WTC11 (cell line): ENCODE measurements at regions not wholly inside any gene's neighbourhood (a gene's known extent, or its start where the extent isn't known, plus 50 kb on each side); places are given as distances from the start of the nearest gene placed in this dataset.

Experiments
- ATAC-seq: fragments of 200-7000 bp; cut with Tn5 transposase; 2 replicates; pipeline ENCODE4 v1.10.0; 2021; ENCODE audit warnings: mild to moderate bottlenecking, moderate library complexity
- CTCF ChIA-PET: fragments of 300-600 bp; sonication (Branson Sonifier 250); formaldehyde crosslinking; loops from one replicate; lab custom pipeline; 2021; ENCODE audit warnings: antibody characterized with exemption; lab: Charles Lee
- POLR2A ChIA-PET: fragments of 350-600 bp; sonication (Branson Sonifier 250); formaldehyde crosslinking; loops from one replicate; lab custom pipeline; 2021; ENCODE audit warnings: antibody characterized with exemption; lab: Charles Lee
- DNase-seq: peaks from one replicate; pipeline ENCODE4 v3.0.0; 2021; ENCODE audit warnings: low spot score
- H3K27ac Mint-ChIP-seq: 2 replicates; pipeline ENCODE4 v1.8.0; 2021; ENCODE audit warnings: mixed read lengths
- H3K27me3 Mint-ChIP-seq: 2 replicates; pipeline ENCODE4 v1.8.0; 2021; ENCODE audit warnings: low read depth, mild to moderate bottlenecking, moderate library complexity, mixed read lengths
- H3K36me3 Mint-ChIP-seq: 2 replicates; pipeline ENCODE4 v1.8.0; 2021; ENCODE audit warnings: mixed read lengths
- H3K4me1 Mint-ChIP-seq: 2 replicates; pipeline ENCODE4 v1.8.0; 2022; ENCODE audit warnings: mixed read lengths
- H3K4me3 Mint-ChIP-seq: 2 replicates; pipeline ENCODE4 v1.8.0; 2021; ENCODE audit warnings: mild to moderate bottlenecking, moderate library complexity, mixed read lengths
- H3K9me3 Mint-ChIP-seq: 2 replicates; pipeline ENCODE4 v1.8.0; 2021; ENCODE audit warnings: mixed read lengths
- CBFB ChIP-seq: sonication (generic); formaldehyde crosslinking; IDR thresholded peaks from 2 replicates; pipeline ENCODE4 v1.8.1; 2022; ENCODE audit warnings: mild to moderate bottlenecking, low read depth, missing genetic modification reagents
- CREM ChIP-seq: sonication (generic); formaldehyde crosslinking; IDR thresholded peaks from 2 replicates; pipeline ENCODE4 v1.8.1; 2022; ENCODE audit warnings: mild to moderate bottlenecking, missing genetic modification reagents, moderate library complexity
- EMX1 ChIP-seq: fragments of 250-450 bp; sonication (Bioruptor Pico); IDR thresholded peaks from 2 replicates; pipeline ENCODE4 v1.8.0; 2021; ENCODE audit warnings: mild to moderate bottlenecking
- ESRRA ChIP-seq: sonication (generic); formaldehyde crosslinking; IDR thresholded peaks from 2 replicates; pipeline ENCODE4 v1.8.1; 2022; ENCODE audit warnings: mild to moderate bottlenecking, missing genetic modification reagents, borderline replicate concordance
- HMGA2 ChIP-seq: fragments of 250-450 bp; sonication (Bioruptor Pico); IDR thresholded peaks from 2 replicates; pipeline ENCODE4 v1.4.0; 2021; ENCODE audit warnings: mild to moderate bottlenecking, moderate library complexity
- JAZF1 ChIP-seq: fragments of 250-450 bp; sonication (Bioruptor Pico); IDR thresholded peaks from 2 replicates; pipeline ENCODE4 v1.9.0; 2021; ENCODE audit warnings: moderate library complexity, mild to moderate bottlenecking, inconsistent platforms
- KAT7 ChIP-seq: sonication (generic); formaldehyde crosslinking; IDR thresholded peaks from 2 replicates; pipeline ENCODE4 v1.8.1; 2023; ENCODE audit warnings: missing genetic modification reagents, mild to moderate bottlenecking, borderline replicate concordance
- NFATC4 ChIP-seq: fragments of 250-450 bp; sonication (Bioruptor Pico); IDR thresholded peaks from 2 replicates; pipeline ENCODE4 v1.9.0; 2021; ENCODE audit warnings: mild to moderate bottlenecking
- NR2C2 ChIP-seq: sonication (generic); formaldehyde crosslinking; IDR thresholded peaks from 2 replicates; pipeline ENCODE4 v1.8.0; 2022; ENCODE audit warnings: mild to moderate bottlenecking, missing genetic modification reagents
- OVOL2 ChIP-seq: fragments of 250-450 bp; sonication (Bioruptor Pico); IDR thresholded peaks from 2 replicates; pipeline ENCODE4 v1.9.0; 2021; ENCODE audit warnings: mild to moderate bottlenecking, borderline replicate concordance
- PRRX2 ChIP-seq: fragments of 250-450 bp; sonication (Bioruptor Pico); IDR thresholded peaks from 2 replicates; pipeline ENCODE4 v1.8.0; 2021; ENCODE audit warnings: mild to moderate bottlenecking
- SP1 ChIP-seq: sonication (generic); formaldehyde crosslinking; conservative IDR thresholded peaks from 2 replicates; pipeline ENCODE4 v1.8.1; 2022; ENCODE audit warnings: missing genetic modification reagents
- ZNF138 ChIP-seq: sonication (generic); formaldehyde crosslinking; conservative IDR thresholded peaks from 2 replicates; pipeline ENCODE4 v1.8.1; 2022; ENCODE audit warnings: mild to moderate bottlenecking, moderate library complexity, missing genetic modification reagents
- ZNF263 ChIP-seq: sonication (generic); formaldehyde crosslinking; IDR thresholded peaks from 2 replicates; pipeline ENCODE4 v1.8.1; 2022; ENCODE audit warnings: low read depth, mild to moderate bottlenecking, moderate library complexity, missing genetic modification reagents
- ZNF396 ChIP-seq: fragments of 250-450 bp; sonication (Bioruptor Pico); IDR thresholded peaks from 2 replicates; pipeline ENCODE4 v1.8.0; 2021; ENCODE audit warnings: mild to moderate bottlenecking, moderate library complexity, borderline replicate concordance
- ZNF671 ChIP-seq: fragments of 250-450 bp; sonication (Bioruptor Pico); IDR thresholded peaks from 2 replicates; pipeline ENCODE4 v1.8.0; 2021; ENCODE audit warnings: mild to moderate bottlenecking
- TF ChIP-seq, protein P1 (sequence below): sonication (generic); formaldehyde crosslinking; IDR thresholded peaks from 2 replicates; pipeline ENCODE4 v1.8.1; 2022; ENCODE audit warnings: mild to moderate bottlenecking, missing genetic modification reagents, moderate library complexity, borderline replicate concordance
- TF ChIP-seq, protein P2 (sequence below): sonication (generic); formaldehyde crosslinking; conservative IDR thresholded peaks from 2 replicates; pipeline ENCODE4 v1.8.1; 2022; ENCODE audit warnings: mild to moderate bottlenecking, missing genetic modification reagents
- TF ChIP-seq, protein P3 (sequence below): sonication (generic); formaldehyde crosslinking; IDR thresholded peaks from 2 replicates; pipeline ENCODE4 v1.8.1; 2022; ENCODE audit warnings: low read depth, mild to moderate bottlenecking, moderate library complexity, missing genetic modification reagents, borderline replicate concordance
- TF ChIP-seq, protein P4 (sequence below): fragments of 250-450 bp; sonication (Bioruptor Pico); IDR thresholded peaks from 2 replicates; pipeline ENCODE4 v1.8.0; 2021; ENCODE audit warnings: mild to moderate bottlenecking
- TF ChIP-seq, protein P5 (sequence below): fragments of 250-450 bp; sonication (Bioruptor Pico); IDR thresholded peaks from 2 replicates; pipeline ENCODE4 v1.9.0; 2021; ENCODE audit warnings: mild to moderate bottlenecking
- TF ChIP-seq, protein P6 (sequence below): sonication (generic); formaldehyde crosslinking; IDR thresholded peaks from 2 replicates; pipeline ENCODE4 v1.8.0; 2023; ENCODE audit warnings: missing genetic modification reagents, mild to moderate bottlenecking, borderline replicate concordance
- TF ChIP-seq, protein P7 (sequence below): fragments of 200-600 bp; IDR thresholded peaks from 2 replicates; pipeline ENCODE4 v1.8.0; 2022; ENCODE audit warnings: antibody characterized with exemption

DNA sequence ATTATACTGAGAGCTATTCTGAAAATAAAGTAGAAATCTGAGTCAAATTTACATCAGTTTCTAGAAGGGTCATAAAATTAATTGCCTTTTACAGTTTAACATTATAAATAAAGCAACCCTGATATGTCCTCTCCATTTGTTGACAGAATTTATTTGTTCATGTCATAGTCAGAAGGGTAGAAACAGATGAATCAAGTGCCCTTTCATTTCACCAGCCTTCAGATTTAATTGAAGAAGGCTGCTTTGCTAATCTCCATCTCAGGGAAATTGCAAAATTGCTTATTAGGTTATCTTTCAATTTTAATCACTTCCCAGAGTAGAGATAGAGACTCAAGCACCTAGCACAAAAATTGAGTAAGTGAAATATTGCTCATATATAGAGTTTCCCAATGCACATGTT, 76.8 kb downstream of the ATXN7L3B start (continued):
- TF ChIP-seq, protein P1, sequence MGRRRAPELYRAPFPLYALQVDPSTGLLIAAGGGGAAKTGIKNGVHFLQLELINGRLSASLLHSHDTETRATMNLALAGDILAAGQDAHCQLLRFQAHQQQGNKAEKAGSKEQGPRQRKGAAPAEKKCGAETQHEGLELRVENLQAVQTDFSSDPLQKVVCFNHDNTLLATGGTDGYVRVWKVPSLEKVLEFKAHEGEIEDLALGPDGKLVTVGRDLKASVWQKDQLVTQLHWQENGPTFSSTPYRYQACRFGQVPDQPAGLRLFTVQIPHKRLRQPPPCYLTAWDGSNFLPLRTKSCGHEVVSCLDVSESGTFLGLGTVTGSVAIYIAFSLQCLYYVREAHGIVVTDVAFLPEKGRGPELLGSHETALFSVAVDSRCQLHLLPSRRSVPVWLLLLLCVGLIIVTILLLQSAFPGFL: no peak
- no peak for TF ChIP-seq OVOL2 (CRISPR knock-in tag)
- TF ChIP-seq, protein P2, sequence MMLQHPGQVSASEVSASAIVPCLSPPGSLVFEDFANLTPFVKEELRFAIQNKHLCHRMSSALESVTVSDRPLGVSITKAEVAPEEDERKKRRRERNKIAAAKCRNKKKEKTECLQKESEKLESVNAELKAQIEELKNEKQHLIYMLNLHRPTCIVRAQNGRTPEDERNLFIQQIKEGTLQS (CRISPR knock-in tag): no peak
- TF ChIP-seq CREM (CRISPR knock-in tag): no peak
- TF ChIP-seq, protein P3, sequence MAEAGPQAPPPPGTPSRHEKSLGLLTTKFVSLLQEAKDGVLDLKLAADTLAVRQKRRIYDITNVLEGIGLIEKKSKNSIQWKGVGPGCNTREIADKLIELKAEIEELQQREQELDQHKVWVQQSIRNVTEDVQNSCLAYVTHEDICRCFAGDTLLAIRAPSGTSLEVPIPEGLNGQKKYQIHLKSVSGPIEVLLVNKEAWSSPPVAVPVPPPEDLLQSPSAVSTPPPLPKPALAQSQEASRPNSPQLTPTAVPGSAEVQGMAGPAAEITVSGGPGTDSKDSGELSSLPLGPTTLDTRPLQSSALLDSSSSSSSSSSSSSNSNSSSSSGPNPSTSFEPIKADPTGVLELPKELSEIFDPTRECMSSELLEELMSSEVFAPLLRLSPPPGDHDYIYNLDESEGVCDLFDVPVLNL (CRISPR knock-in tag): no peak
- no peak for TF ChIP-seq ZNF671 (CRISPR knock-in tag)
- TF ChIP-seq KAT7: no peak

DNA sequence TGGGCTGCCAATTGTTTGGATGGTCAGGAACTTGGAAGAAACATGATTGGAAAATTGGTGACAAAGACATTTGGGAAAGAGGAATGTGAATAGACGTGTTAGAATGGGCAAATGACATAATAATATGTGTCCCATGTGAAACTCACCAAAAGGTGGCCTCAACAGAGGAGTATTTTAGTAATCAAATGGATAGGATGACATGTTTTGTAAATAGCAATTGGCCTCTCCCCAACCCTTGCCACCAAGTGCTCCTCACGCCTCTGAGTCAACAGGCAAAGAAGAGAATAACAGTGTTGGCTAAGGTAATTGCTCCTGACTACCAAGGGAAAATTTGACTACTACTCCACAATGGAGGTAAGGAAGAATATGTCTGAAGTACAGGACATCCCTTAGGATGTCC, 81.4 kb downstream of the ATXN7L3B start:
- Mint-ChIP-seq H3K4me3 (no peak overlapping the region), H3K9me3 (no peaks in the 10 kb centered on the region), H3K27me3 (no peaks in the 10 kb centered on the region), H3K36me3 (no peaks in the 10 kb centered on the region), H3K27ac (no peak overlapping the region), H3K4me1 (no peaks in the 10 kb centered on the region)
- DNase-seq: no peak
- ATAC-seq: no peak
- ChIA-PET POLR2A (no interaction called here), CTCF (no interaction called here)
- TF ChIP-seq SP1 (CRISPR knock-in tag): no peak
- no peak for TF ChIP-seq ESRRA (CRISPR knock-in tag)
- no peak for TF ChIP-seq NFATC4 (CRISPR knock-in tag)
- TF ChIP-seq, protein P4, sequence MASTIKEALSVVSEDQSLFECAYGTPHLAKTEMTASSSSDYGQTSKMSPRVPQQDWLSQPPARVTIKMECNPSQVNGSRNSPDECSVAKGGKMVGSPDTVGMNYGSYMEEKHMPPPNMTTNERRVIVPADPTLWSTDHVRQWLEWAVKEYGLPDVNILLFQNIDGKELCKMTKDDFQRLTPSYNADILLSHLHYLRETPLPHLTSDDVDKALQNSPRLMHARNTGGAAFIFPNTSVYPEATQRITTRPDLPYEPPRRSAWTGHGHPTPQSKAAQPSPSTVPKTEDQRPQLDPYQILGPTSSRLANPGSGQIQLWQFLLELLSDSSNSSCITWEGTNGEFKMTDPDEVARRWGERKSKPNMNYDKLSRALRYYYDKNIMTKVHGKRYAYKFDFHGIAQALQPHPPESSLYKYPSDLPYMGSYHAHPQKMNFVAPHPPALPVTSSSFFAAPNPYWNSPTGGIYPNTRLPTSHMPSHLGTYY (CRISPR knock-in tag): no peak
- no peak for TF ChIP-seq EMX1 (CRISPR knock-in tag)
- no peak for TF ChIP-seq ZNF138 (CRISPR knock-in tag)
- no peak for TF ChIP-seq ZNF263 (CRISPR knock-in tag)
- no peak for TF ChIP-seq PRRX2 (CRISPR knock-in tag)
- TF ChIP-seq, protein P5, sequence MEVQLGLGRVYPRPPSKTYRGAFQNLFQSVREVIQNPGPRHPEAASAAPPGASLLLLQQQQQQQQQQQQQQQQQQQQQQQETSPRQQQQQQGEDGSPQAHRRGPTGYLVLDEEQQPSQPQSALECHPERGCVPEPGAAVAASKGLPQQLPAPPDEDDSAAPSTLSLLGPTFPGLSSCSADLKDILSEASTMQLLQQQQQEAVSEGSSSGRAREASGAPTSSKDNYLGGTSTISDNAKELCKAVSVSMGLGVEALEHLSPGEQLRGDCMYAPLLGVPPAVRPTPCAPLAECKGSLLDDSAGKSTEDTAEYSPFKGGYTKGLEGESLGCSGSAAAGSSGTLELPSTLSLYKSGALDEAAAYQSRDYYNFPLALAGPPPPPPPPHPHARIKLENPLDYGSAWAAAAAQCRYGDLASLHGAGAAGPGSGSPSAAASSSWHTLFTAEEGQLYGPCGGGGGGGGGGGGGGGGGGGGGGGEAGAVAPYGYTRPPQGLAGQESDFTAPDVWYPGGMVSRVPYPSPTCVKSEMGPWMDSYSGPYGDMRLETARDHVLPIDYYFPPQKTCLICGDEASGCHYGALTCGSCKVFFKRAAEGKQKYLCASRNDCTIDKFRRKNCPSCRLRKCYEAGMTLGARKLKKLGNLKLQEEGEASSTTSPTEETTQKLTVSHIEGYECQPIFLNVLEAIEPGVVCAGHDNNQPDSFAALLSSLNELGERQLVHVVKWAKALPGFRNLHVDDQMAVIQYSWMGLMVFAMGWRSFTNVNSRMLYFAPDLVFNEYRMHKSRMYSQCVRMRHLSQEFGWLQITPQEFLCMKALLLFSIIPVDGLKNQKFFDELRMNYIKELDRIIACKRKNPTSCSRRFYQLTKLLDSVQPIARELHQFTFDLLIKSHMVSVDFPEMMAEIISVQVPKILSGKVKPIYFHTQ (CRISPR knock-in tag): no peak
- no peak for TF ChIP-seq ZNF396 (CRISPR knock-in tag)
- TF ChIP-seq JAZF1 (CRISPR knock-in tag): no peak
- TF ChIP-seq, protein P6, sequence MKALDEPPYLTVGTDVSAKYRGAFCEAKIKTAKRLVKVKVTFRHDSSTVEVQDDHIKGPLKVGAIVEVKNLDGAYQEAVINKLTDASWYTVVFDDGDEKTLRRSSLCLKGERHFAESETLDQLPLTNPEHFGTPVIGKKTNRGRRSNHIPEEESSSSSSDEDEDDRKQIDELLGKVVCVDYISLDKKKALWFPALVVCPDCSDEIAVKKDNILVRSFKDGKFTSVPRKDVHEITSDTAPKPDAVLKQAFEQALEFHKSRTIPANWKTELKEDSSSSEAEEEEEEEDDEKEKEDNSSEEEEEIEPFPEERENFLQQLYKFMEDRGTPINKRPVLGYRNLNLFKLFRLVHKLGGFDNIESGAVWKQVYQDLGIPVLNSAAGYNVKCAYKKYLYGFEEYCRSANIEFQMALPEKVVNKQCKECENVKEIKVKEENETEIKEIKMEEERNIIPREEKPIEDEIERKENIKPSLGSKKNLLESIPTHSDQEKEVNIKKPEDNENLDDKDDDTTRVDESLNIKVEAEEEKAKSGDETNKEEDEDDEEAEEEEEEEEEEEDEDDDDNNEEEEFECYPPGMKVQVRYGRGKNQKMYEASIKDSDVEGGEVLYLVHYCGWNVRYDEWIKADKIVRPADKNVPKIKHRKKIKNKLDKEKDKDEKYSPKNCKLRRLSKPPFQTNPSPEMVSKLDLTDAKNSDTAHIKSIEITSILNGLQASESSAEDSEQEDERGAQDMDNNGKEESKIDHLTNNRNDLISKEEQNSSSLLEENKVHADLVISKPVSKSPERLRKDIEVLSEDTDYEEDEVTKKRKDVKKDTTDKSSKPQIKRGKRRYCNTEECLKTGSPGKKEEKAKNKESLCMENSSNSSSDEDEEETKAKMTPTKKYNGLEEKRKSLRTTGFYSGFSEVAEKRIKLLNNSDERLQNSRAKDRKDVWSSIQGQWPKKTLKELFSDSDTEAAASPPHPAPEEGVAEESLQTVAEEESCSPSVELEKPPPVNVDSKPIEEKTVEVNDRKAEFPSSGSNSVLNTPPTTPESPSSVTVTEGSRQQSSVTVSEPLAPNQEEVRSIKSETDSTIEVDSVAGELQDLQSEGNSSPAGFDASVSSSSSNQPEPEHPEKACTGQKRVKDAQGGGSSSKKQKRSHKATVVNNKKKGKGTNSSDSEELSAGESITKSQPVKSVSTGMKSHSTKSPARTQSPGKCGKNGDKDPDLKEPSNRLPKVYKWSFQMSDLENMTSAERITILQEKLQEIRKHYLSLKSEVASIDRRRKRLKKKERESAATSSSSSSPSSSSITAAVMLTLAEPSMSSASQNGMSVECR (CRISPR knock-in tag): no peak
- TF ChIP-seq, protein P1: no peak
- TF ChIP-seq, protein P7, sequence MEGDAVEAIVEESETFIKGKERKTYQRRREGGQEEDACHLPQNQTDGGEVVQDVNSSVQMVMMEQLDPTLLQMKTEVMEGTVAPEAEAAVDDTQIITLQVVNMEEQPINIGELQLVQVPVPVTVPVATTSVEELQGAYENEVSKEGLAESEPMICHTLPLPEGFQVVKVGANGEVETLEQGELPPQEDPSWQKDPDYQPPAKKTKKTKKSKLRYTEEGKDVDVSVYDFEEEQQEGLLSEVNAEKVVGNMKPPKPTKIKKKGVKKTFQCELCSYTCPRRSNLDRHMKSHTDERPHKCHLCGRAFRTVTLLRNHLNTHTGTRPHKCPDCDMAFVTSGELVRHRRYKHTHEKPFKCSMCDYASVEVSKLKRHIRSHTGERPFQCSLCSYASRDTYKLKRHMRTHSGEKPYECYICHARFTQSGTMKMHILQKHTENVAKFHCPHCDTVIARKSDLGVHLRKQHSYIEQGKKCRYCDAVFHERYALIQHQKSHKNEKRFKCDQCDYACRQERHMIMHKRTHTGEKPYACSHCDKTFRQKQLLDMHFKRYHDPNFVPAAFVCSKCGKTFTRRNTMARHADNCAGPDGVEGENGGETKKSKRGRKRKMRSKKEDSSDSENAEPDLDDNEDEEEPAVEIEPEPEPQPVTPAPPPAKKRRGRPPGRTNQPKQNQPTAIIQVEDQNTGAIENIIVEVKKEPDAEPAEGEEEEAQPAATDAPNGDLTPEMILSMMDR: no peak
- no peak for TF ChIP-seq HMGA2 (CRISPR knock-in tag)
- TF ChIP-seq CBFB (CRISPR knock-in tag): no peak
- TF ChIP-seq NR2C2 (CRISPR knock-in tag): no peak
- TF ChIP-seq OVOL2 (CRISPR knock-in tag): no peak
